Midbrain (tissue), 1 donor: ENCODE measurements at regions not wholly inside any gene's neighbourhood (a gene's known extent, or its start where the extent isn't known, plus 50 kb on each side); places are given as distances from the start of the nearest gene placed in this dataset.

Source experiments
- DNase-seq: peaks from one replicate; lab custom pipeline; 2025; lab: John Stamatoyannopoulos, UW

GRCh38 chr20:39222101-39222500 is 260.0 kb downstream of the DHX35 start:
- no peak for DNase-seq

- DNase-seq, result no peak
Measured at GRCh38 chr20:39216195-39216594, 254.1 kb downstream of the DHX35 start.

- DNase-seq, result no peak
Measured at GRCh38 chr20:39214828-39215227, 252.7 kb downstream of the DHX35 start.

- no peak for DNase-seq
Measured at GRCh38 chr20:39213476-39214145, 251.5 kb downstream of the DHX35 start.

- no peak for DNase-seq
Measured at GRCh38 chr20:39211060-39211748, 249.1 kb downstream of the DHX35 start.

GRCh38 chr20:39210341-39211036 is 248.3 kb downstream of the DHX35 start:
- no peak for DNase-seq

- no peak for DNase-seq
Measured at GRCh38 chr20:39206899-39207564, 244.9 kb downstream of the DHX35 start.

- no peak for DNase-seq
Measured at GRCh38 chr20:39195582-39196021, 233.5 kb downstream of the DHX35 start.

- DNase-seq, result no peak
Measured at GRCh38 chr20:39190666-39191570, 228.8 kb downstream of the DHX35 start.

- no peak for DNase-seq
Measured at GRCh38 chr20:39188266-39188765, 226.2 kb downstream of the DHX35 start.

GRCh38 chr20:39181490-39181889 is 219.3 kb downstream of the DHX35 start:
- no peak for DNase-seq

- DNase-seq, result no peak
Measured at GRCh38 chr20:39176457-39176856, 214.3 kb downstream of the DHX35 start.

GRCh38 chr20:39170896-39171463 is 208.8 kb downstream of the DHX35 start:
- no peak for DNase-seq

GRCh38 chr20:39165099-39165498 is 203.0 kb downstream of the DHX35 start:
- no peak for DNase-seq

- no peak for DNase-seq
Measured at GRCh38 chr20:39164642-39165041, 202.5 kb downstream of the DHX35 start.

GRCh38 chr20:39163993-39164392 is 201.8 kb downstream of the DHX35 start:
- no peak for DNase-seq

GRCh38 chr20:39161900-39162299 is 199.8 kb downstream of the DHX35 start:
- DNase-seq, result no peak

- no peak for DNase-seq
Measured at GRCh38 chr20:39155971-39156370, 193.8 kb downstream of the DHX35 start.

- DNase-seq, result no peak
Measured at GRCh38 chr20:39152742-39153141, 190.6 kb downstream of the DHX35 start.

- no peak for DNase-seq
Measured at GRCh38 chr20:39152126-39152525, 190.0 kb downstream of the DHX35 start.

GRCh38 chr20:39150501-39150900 is 188.4 kb downstream of the DHX35 start:
- no peak for DNase-seq
